Activated CD8-positive, alpha-beta memory T cell treated with anti-CD3 and anti-CD28 coated beads, Interleukin-2, amount 50 U/mL, for 4 hours (primary cell): ENCODE measurements at regions not wholly inside any gene's neighbourhood (a gene's known extent, or its start where the extent isn't known, plus 50 kb on each side); places are given as distances from the start of the nearest gene placed in this dataset.

ENCODE experiments used
- DNase-seq: peaks from one replicate; pipeline ENCODE4 v3.0.0-alpha.2; 2020

- DNase-seq, result no peak
These were observed 208.7 kb upstream of the CDIN1 start for GRCh38 chr15:36370731-36371112.

DNA sequence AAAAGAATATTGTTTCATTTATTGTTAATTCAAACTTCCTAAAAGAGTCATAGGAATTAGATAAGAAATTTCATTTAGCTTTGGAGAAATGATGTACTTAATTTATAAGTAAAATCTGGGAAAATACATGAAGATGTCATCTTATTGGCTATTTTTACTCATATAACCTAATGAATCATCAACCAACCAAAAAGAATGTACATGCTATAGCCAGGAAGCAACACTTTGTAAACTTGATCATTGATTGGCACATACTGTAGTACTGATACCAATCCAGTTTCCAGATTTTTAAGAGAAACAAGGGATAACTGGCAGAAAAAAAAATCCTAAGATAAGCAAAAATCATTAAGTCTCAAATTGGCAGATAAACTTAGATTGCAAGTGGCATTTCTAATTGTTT lies 207.9 kb upstream of the CDIN1 start:
- no peak for DNase-seq

GRCh38 chr15:36372968-36373367 lies 206.5 kb upstream of the CDIN1 start:
- DNase-seq, result no peak

DNA sequence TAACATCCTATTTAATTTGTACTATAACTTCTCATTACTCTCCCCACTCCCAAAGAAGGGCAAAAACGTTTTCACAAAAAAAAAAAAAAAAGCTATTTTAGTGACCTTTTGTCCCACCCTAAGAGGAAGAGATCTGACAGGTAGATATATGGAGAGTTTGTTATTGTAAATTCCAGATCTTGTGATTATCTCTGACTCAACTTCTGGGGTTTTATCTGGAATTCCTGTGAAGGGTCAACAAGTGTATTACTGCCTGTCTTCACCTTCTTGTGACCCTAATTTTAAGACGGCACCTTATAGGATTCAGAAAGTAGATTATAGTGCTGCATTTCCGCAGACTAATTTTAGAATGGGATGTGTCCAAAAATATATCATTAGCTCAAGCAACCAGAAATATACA lies 205.9 kb upstream of the CDIN1 start:
- DNase-seq, result no peak

GRCh38 chr15:36389107-36389506 lies 190.3 kb upstream of the CDIN1 start:
- DNase-seq, result no peak

DNA sequence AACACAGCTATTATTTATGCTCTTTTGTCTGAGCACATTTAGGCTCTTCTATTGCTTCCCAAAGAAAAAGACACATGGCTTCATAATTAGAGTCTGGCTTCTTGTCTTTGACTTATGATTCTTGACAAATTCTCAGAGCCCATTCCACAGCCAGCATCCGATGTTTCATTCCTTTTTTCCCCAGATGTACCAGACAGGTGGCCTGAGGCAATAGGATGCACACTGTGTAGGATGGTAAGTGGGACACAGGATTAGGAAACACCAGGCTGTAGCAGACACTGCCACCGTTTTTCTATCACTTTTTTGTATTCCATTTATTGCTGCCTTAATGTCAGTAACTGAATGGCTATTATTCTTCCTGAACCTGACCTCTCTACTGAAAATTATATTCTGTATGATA lies 188.9 kb upstream of the CDIN1 start:
- DNase-seq, result no peak

DNA sequence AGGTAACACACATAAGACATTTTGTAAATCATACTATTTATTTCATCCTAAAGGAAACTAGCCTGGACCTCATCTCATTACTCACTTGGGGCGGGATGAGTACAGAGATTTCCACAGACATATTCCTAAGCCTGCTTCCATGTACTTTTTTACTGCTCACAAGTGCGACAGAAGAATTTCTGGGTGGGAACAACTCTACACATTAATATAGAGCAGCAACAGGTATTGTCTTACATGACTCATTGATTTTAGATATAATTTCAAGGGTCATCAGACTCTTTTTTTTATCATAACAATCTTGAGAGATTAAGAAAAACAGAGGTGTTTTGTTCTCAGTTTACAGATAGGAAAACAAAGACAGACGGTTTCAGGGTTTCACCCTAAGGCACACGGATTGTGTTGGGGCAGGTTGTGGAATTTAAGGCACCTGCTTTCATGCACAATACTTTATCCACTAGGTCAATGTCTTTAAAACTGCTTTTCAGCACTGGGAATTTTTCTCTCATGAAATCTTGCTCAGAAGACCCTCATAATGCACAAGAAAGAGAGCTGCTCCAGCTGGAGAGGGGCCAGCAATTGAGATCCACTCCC lies 186.7 kb upstream of the CDIN1 start:
- DNase-seq, result no peak

DNA sequence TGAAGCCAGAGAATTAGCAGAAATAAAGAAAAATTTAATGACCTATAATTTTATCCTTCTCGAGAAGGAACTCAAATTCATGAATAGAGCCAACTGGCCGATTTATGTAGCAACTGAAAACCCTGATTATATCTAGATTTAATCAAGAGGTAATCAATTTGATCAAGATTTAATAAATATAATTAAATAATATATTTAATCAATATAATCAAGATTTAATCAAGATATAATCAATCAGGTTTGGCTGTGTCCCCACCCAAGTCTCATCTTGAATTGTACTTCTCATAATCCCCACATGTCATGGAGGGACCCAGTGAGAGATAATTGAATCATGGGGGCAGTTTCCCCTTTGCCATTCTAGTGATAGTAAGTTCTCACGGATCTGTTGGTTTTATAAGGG lies 181.2 kb upstream of the CDIN1 start:
- DNase-seq, result no peak

- no peak for DNase-seq
These were observed 180.2 kb upstream of the CDIN1 start for GRCh38 chr15:36399276-36399675.

DNA sequence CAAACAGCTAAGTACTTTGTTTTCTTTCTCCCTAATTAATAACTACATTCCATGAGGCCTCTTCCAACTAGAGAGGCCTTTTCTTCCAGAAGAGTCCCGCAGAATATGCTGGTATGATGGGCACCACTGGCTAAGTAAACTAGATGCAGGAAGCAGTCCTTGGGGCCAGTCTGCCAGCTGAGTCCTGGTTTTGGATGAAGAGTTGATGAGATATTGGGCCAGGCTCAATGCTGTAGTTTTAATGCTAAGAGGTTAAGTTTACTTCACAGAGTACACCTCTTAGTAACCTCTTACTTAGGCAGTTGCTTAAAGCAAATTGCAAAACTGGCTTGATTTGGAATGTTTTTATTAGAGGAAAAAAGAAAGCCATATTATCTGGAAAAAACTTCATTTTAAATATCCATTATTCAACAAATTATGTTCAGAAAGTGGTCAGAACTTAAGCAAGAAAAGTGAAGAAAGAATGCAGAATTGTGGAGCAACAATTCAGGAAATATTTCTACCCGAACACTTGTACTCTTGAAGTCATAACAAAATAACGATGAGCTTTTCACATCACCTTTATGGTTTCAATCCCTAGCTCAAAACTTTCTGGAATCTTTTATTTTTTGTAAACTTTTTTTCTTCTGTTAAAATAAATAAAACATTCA lies 178.4 kb upstream of the CDIN1 start:
- no peak for DNase-seq

- no peak for DNase-seq
These were observed 177.8 kb upstream of the CDIN1 start for GRCh38 chr15:36401586-36401966.

DNA sequence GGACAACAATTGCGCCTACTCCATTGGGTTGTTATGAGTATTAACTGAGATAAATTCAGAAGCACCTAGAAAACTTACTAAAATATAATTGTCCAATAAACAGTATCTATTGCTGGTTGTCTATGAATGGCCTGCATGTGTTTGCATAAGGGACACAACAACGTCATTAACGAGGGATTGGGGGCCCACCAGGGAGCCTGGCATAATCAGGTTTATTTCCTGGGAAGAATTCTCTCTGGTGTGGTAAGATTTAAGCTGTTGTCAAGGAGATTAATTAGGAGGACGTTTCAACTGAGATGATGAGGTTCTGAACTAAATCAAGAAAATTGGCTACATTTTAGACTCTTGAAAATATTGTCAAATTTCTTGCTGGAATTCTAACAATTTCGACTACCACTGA lies 176.1 kb upstream of the CDIN1 start:
- no peak for DNase-seq

GRCh38 chr15:36406366-36406765 lies 173.1 kb upstream of the CDIN1 start:
- no peak for DNase-seq

DNA sequence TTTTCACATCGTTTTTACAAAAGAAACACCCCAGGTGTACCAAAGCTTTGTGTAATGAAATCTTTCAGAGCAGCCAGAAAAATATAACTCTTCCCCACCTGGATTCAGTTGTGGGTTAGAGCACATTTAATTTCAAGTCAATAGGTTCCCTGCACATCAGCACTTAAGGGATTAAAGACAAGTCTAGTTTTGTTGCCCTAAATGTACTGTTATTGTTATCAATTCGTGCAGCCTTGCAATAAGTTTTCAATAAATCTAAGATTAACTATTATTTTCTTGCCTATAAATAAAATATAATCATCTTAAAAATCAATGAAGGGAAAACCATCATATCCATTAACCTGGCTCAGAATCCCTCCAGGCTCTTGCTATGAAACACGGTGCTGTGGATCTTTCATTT lies 172.5 kb upstream of the CDIN1 start:
- no peak for DNase-seq

- DNase-seq, result no peak
These were observed 171.8 kb upstream of the CDIN1 start for GRCh38 chr15:36407647-36408046.

GRCh38 chr15:36409819-36410218 lies 169.6 kb upstream of the CDIN1 start:
- no peak for DNase-seq

DNA sequence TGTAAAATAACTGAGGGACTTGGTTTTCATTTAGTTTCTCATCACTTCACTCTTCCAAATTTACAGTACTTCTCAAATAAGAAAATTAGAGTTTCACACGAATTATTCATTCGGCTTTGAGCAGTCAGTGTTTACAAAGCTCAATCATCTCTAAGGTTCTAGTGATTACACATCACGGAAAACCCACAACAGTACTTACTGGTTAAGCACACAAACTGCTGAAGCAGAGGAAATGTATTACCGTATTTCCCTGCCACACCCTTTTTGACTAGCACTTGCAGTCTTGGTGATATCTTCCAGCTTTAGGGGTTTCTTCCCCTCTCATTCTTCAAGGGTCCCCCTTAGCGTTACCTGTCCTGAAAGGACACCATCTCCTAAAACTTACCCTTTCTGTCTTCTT lies 164.8 kb upstream of the CDIN1 start:
- no peak for DNase-seq

- DNase-seq, result no peak
These were observed 163.8 kb upstream of the CDIN1 start for GRCh38 chr15:36415643-36416042.

DNA sequence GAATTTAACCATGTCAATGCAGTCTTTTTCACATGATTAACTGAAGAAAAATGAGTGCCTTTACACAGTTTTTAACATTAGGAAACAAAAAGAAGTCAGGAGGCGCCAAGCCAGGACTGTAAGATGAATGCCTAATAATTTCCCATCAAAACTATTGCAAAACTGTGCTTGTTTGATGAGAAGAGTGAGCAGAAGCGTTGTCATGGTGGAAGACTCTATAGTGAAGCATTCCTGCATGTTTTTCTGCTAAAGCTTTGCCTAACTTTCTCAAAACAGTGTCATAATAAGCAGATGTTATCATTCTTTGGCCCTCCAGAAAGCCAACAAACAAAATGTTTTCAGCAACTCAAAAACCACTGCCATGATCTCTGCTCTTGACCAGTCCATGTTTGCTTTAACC lies 156.8 kb upstream of the CDIN1 start:
- no peak for DNase-seq

- no peak for DNase-seq
These were observed 152.7 kb upstream of the CDIN1 start for GRCh38 chr15:36426691-36427090.

- no peak for DNase-seq
These were observed 151.2 kb upstream of the CDIN1 start for GRCh38 chr15:36428102-36428845.

GRCh38 chr15:36429707-36430106 lies 149.7 kb upstream of the CDIN1 start:
- no peak for DNase-seq

DNA sequence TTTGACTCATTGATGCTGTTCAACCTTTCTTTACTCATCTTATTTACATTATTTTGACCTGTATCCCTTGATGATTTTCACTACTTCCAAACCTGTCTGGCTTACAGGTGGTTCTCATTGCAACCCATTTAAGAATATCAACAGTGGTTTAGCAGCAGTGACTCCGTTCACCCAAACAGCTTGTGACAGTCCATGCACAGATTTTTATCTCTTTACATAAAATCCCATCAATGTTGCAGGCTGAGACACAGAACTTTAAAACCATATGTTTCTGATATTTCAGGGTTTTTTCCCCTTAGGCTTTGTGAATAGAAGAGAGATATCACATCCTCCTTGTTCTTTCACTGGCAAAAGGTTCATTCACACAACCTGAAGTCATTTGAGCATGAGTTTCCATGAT lies 149.1 kb upstream of the CDIN1 start:
- no peak for DNase-seq

GRCh38 chr15:36430726-36431265 lies 148.6 kb upstream of the CDIN1 start:
- no peak for DNase-seq
